ENCODE measurements at regions not wholly inside any gene's neighbourhood (a gene's known extent, or its start where the extent isn't known, plus 50 kb on each side); places are given as distances from the start of the nearest gene placed in this dataset.

GRCh38 chr4:59135248-59135985 is 2025.2 kb upstream of the IGFBP7 start:
- Histone ChIP-seq H3K27me3 (no peaks in the 10 kb centered on the region), H3K4me3 (no peak overlapping the region), H3K9me3 (replicated peaks in 1 of 3) (no peaks in the 10 kb centered on the region), H3K27ac (no peak overlapping the region), H3K4me1 (replicated peaks in 1 of 2) (no peaks in the 10 kb centered on the region), H3K36me3 (replicated peaks in 1 of 2) (no peaks in the 10 kb centered on the region)
- DNase-seq: no peak
- intact Hi-C loops (cut with DNase I): no loop called here
- 63 to 83% (median 80%) methylated on average over 1 of the region's 1 CpG for WGBS, 4 donors
- TF ChIP-seq CTCF (IDR thresholded peaks at IDR 0.05) (no peak), POLR2A (IDR thresholded peaks at IDR 0.05) (no peak)

DNA sequence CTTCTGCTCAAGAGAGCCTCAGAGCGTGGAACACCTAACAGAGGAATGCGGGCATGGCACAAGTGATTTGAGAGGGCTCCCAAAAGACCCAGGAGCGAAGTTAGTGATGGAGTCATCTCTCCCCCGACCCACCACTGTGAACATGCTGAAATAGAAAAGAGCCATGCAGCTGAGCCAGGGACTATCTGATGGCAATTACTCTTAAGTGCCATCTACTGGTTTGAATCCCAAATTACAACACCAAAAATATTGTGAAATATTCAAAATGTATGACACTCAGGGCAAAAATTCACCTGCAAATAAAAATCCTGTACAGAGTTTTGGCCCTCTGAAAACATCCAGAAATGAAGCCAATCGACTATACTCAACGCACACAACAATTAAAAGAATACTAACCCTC is 2038.9 kb upstream of the ADGRL3 start:
- intact Hi-C loops (cut with DNase I): no loop called here
- Histone ChIP-seq H3K4me3 (no peak overlapping the region), H3K27ac (no peak overlapping the region), H3K9me3 (replicated peaks in 1 of 3) (no peaks in the 10 kb centered on the region), H3K36me3 (replicated peaks in 1 of 2) (no peaks in the 10 kb centered on the region), H3K27me3 (no peaks in the 10 kb centered on the region), H3K4me1 (replicated peaks in 1 of 2) (no peaks in the 10 kb centered on the region)
- WGBS, 4 donors: 73 to 76% (median 75%) methylated on average over 6 of the region's 6 CpGs
- TF ChIP-seq POLR2A (IDR thresholded peaks at IDR 0.05): no peak
- TF ChIP-seq CTCF (IDR thresholded peaks at IDR 0.05): no peak
- DNase-seq: no peak

DNA sequence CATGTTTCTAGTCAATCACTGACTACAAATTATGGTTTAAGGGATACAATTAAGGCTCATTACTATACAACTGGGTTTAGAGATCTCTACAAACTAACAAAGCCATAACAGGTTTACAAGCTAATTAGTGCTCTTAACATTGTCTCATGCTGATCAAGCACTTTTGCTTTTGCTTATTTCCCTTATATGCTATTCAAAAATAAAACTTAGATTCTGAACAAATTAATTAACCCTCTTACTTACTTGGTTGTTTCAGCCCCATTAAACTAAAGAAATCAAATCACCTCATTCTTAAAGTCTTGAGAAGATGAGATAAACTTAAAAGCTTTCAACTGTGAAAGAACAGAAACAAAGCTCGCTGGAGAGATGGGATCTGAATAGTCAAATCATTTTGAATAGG is 2024.5 kb upstream of the ADGRL3 start:
- DNase-seq: no peak
- Histone ChIP-seq H3K36me3 (replicated peaks in 1 of 2) (no peaks in the 10 kb centered on the region), H3K4me1 (replicated peaks in 1 of 2) (no peaks in the 10 kb centered on the region), H3K4me3 (no peak overlapping the region), H3K27ac (no peak overlapping the region), H3K27me3 (no peaks in the 10 kb centered on the region), H3K9me3 (replicated peaks in 1 of 3) (no peaks in the 10 kb centered on the region)
- intact Hi-C loops (cut with DNase I): no loop called here
- WGBS, 4 donors: 61 to 66% (median 65%) methylated on average over 1 of the region's 1 CpG
- TF ChIP-seq CTCF (IDR thresholded peaks at IDR 0.05) (no peak), POLR2A (IDR thresholded peaks at IDR 0.05) (no peak)

GRCh38 chr4:59179372-59179771 is 2020.8 kb upstream of the ADGRL3 start:
- no peaks in the 10 kb centered on the region for H3K9me3 ChIP-seq (replicated peaks in 1 of 3)
- H3K27ac ChIP-seq: no peak overlapping the region
- no peaks in the 10 kb centered on the region for H3K27me3 ChIP-seq
- DNase-seq: no peak
- no peaks in the 10 kb centered on the region for H3K36me3 ChIP-seq (replicated peaks in 1 of 2)
- no peak overlapping the region for H3K4me3 ChIP-seq
- TF ChIP-seq CTCF (IDR thresholded peaks at IDR 0.05) (no peak), POLR2A (IDR thresholded peaks at IDR 0.05) (no peak)
- intact Hi-C loops (cut with DNase I): no loop called here
- H3K4me1 ChIP-seq (replicated peaks in 1 of 2): no peaks in the 10 kb centered on the region
